HepG2 (cell line): ENCODE measurements at regions not wholly inside any gene's neighbourhood (a gene's known extent, or its start where the extent isn't known, plus 50 kb on each side); places are given as distances from the start of the nearest gene placed in this dataset.
"Not testable (repeated sequence)": the region's sequence is repeated elsewhere in the genome, so short reads cannot be mapped to it uniquely, and the experiment has no call there.

Experiments used
- ATAC-seq: fragments of 200-7000 bp; cut with Tn5 transposase; 3 replicates; pipeline ENCODE4 v1.9.1; 2020; ENCODE audit warnings: mild to moderate bottlenecking, moderate library complexity
- BruUV-seq: library from RNA; stranded (reverse); fragments of 400-500 nt; replicated peaks from 2 replicates; lab custom pipeline; 2021; lab: Mats Ljungman, UMichigan
- CTCF ChIA-PET: fragments of 300-600 bp; formaldehyde crosslinking; extraction: SDS; loops from one replicate; lab custom pipeline; 2021; ENCODE audit warnings: low total read pairs, inconsistent platforms, low intra/inter-chr PET ratio; lab: Yijun Ruan, JAX
- POLR2A ChIA-PET: fragments of 350-600 bp; sonication (Branson Sonifier 250); formaldehyde crosslinking; loops from one replicate; lab custom pipeline; 2020; ENCODE audit warnings: antibody characterized with exemption, inconsistent platforms; lab: Yijun Ruan, JAX
- DNase-seq: peaks from one replicate; pipeline ENCODE4 v3.0.0-alpha.2; 2015; ENCODE audit warnings: low spot score
- FAIRE-seq: peaks from 3 replicates; lab custom pipeline; 2011; peaks lifted over from hg19 to GRCh38; lab: Jason Lieb, UNC
- H2AFZ ChIP-seq: one replicate; pipeline ENCODE4 v1.6.1; 2011; ENCODE audit warnings: low read length, inconsistent platforms
- H3K27ac ChIP-seq: fragments of 300-600 bp; 3 replicates; pipeline ENCODE4 v1.8.0; 2011; ENCODE audit warnings: mixed run types, mild to moderate bottlenecking, mixed read lengths, low read length, inconsistent platforms; ENCODE audit not compliant: insufficient read depth; ENCODE audit errors: extremely low read length
- H3K27me3 ChIP-seq, 2 experiments: fragments of 200-600 bp in 1 of 2; 2 replicates in 1 of 2; 3 replicates in 1 of 2; pipeline versions ENCODE4 v1.6.0 to v1.8.0; 2011; ENCODE audit warnings: low read length in 2 of 2, mild to moderate bottlenecking in 2 of 2, moderate library complexity in 2 of 2, inconsistent platforms in 1 of 2; ENCODE audit not compliant: insufficient read depth in 2 of 2, control insufficient read depth in 1 of 2
- H3K36me3 ChIP-seq, 2 experiments: fragments of 200-600 bp in 1 of 2; replicated peaks in 1 of 2; 2 replicates in 1 of 2; 3 replicates in 1 of 2; pipeline versions ENCODE4 v1.5.1 to v1.8.0; 2011; ENCODE audit warnings: low read length in 2 of 2, inconsistent platforms in 1 of 2; ENCODE audit not compliant: insufficient read depth in 2 of 2, control insufficient read depth in 1 of 2
- H3K4me1 ChIP-seq: 2 replicates; pipeline ENCODE4 v1.5.1; 2012; ENCODE audit warnings: low read length, inconsistent platforms; ENCODE audit not compliant: insufficient read depth
- H3K4me2 ChIP-seq: 2 replicates; pipeline ENCODE4 v1.6.0; 2011; ENCODE audit warnings: low read depth, low read length, inconsistent platforms
- H3K4me3 ChIP-seq, 3 experiments: fragments of 200-600 bp in 1 of 3; sonication (generic), shearing (Covaris generic) in 1 of 3; replicated peaks in 1 of 3; 2 replicates each; pipeline ENCODE4 v1.5.1; 2011 to 2016; ENCODE audit warnings: low read length in 3 of 3, inconsistent platforms in 2 of 3, low read depth in 2 of 3, mild to moderate bottlenecking in 2 of 3, control low read depth in 1 of 3, mixed read lengths in 1 of 3; ENCODE audit not compliant: insufficient read depth in 1 of 3
- H3K79me2 ChIP-seq: one replicate; pipeline ENCODE4 v1.6.1; 2011; ENCODE audit warnings: low read length, inconsistent platforms; ENCODE audit not compliant: insufficient read depth
- H3K9ac ChIP-seq: 2 replicates; pipeline ENCODE4 v1.6.0; 2011; ENCODE audit warnings: mild to moderate bottlenecking, low read depth, low read length, inconsistent platforms; ENCODE audit not compliant: insufficient read depth
- H3K9me3 ChIP-seq: 2 replicates; pipeline ENCODE4 v1.5.1; 2012; ENCODE audit warnings: mild to moderate bottlenecking, low read length
- H4K20me1 ChIP-seq: 2 replicates; pipeline ENCODE4 v1.6.0; 2011; ENCODE audit warnings: inconsistent platforms, mild to moderate bottlenecking, low read length, moderate library complexity; ENCODE audit not compliant: insufficient read depth
- WGBS: methylation state at CpG from one replicate; pipeline ENCODE4 v1.1.6; 2017; ENCODE audit warnings: low lambda C conversion rate; 5-methylcytosine and 5-hydroxymethylcytosine counted together
- in situ Hi-C: cut with HindIII; loops from 2 replicates; pipeline ENCODE4 v1.10.0; 2017; ENCODE audit warnings: low pct_unique_long_range_greater_than_20kb; ENCODE audit not compliant: extremely low pct_ligation_motif_present
- intact Hi-C: fragments of 100-400 bp; cut with micrococcal nuclease; formaldehyde crosslinking; loops from one replicate; pipeline ENCODE4 v1.10.0; 2022; ENCODE audit not compliant: unreplicated experiment

- H3K9me3 ChIP-seq, FAIRE-seq, H3K9ac ChIP-seq, ATAC-seq, H4K20me1 ChIP-seq, H3K27me3 ChIP-seq, H3K79me2 ChIP-seq, H3K36me3 ChIP-seq, intact Hi-C loops, H3K4me1 ChIP-seq, in situ Hi-C loops, H2AFZ ChIP-seq, H3K27ac ChIP-seq, H3K4me2 ChIP-seq, H3K4me3 ChIP-seq, BruUV-seq, DNase-seq, CTCF ChIA-PET, POLR2A ChIA-PET: not testable (repeated sequence)
- WGBS, result 77% methylated on average over 8 of the region's 36 CpGs
Observed at GRCh38 chr15:21174761-21175160, 265.5 kb downstream of the POTEB3 start.

- H2AFZ ChIP-seq, ATAC-seq, POLR2A ChIA-PET: not testable (repeated sequence)
Observed at GRCh38 chr15:21151203-21151966, 285.3 kb upstream of the POTEB2 start.

GRCh38 chr15:21148136-21148535 lies 282.0 kb upstream of the POTEB2 start:
- BruUV-seq, H4K20me1 ChIP-seq, FAIRE-seq, H3K4me1 ChIP-seq, H3K79me2 ChIP-seq, in situ Hi-C loops, CTCF ChIA-PET, H3K9me3 ChIP-seq, H3K9ac ChIP-seq, POLR2A ChIA-PET, H3K27me3 ChIP-seq, H3K4me2 ChIP-seq, H3K27ac ChIP-seq, intact Hi-C loops, DNase-seq, H2AFZ ChIP-seq, H3K4me3 ChIP-seq, ATAC-seq, H3K36me3 ChIP-seq: not testable (repeated sequence)
- 38% methylated on average over 4 of the region's 5 CpGs for WGBS

More at GRCh38 chr15:21151203-21151966, 285.3 kb upstream of the POTEB2 start:
- no CpG with 5 or more reads among the region's 24 CpGs for WGBS
- H3K4me3 ChIP-seq, H3K9me3 ChIP-seq, H3K4me2 ChIP-seq, FAIRE-seq, H3K9ac ChIP-seq, H3K27ac ChIP-seq, in situ Hi-C loops, H3K36me3 ChIP-seq, DNase-seq, H3K4me1 ChIP-seq, BruUV-seq, H4K20me1 ChIP-seq, intact Hi-C loops, H3K27me3 ChIP-seq, H3K79me2 ChIP-seq, CTCF ChIA-PET: not testable (repeated sequence)

GRCh38 chr15:21133893-21134292 lies 267.8 kb upstream of the POTEB2 start:
- H4K20me1 ChIP-seq, in situ Hi-C loops, H3K36me3 ChIP-seq, BruUV-seq, H2AFZ ChIP-seq, H3K4me3 ChIP-seq, H3K4me2 ChIP-seq, H3K27me3 ChIP-seq, POLR2A ChIA-PET, FAIRE-seq, intact Hi-C loops, H3K27ac ChIP-seq, H3K9ac ChIP-seq, CTCF ChIA-PET, ATAC-seq, DNase-seq, H3K9me3 ChIP-seq, H3K79me2 ChIP-seq, H3K4me1 ChIP-seq: not testable (repeated sequence)
- WGBS, result no CpG with 5 or more reads among the region's 7 CpGs
